ENCODE measurements at regions not wholly inside any gene's neighbourhood (a gene's known extent, or its start where the extent isn't known, plus 50 kb on each side); places are given as distances from the start of the nearest gene placed in this dataset.

GRCh38 chr5:127163750-127164149 lies 90.4 kb upstream of the C5orf63 start:
- Histone ChIP-seq H2AFZ (ENCODE audit: low read depth) (no peak overlapping the region), H3K4me3 (ENCODE audit: low read depth in 2 of 2, low read length in 1 of 2) (no peak overlapping the region), H3K4me2 (no peak overlapping the region), H3K4me1 (ENCODE audit: control insufficient read depth in 1 of 2, insufficient read depth in 2 of 2, low read depth in 1 of 2, low read length in 1 of 2) (no peaks in the 10 kb centered on the region), H3F3A (replicated peaks; ENCODE audit: insufficient read depth) (no peaks in the 10 kb centered on the region), H3K79me2 (ENCODE audit: insufficient read depth) (no peaks in the 10 kb centered on the region), H3K27ac (ENCODE audit: low read depth in 2 of 2, low read length in 1 of 2) (no peak overlapping the region), H3K9ac (no peak overlapping the region), H3K9me2 (no peaks in the 10 kb centered on the region), H3K36me3 (replicated peaks in 1 of 2; ENCODE audit: control insufficient read depth in 1 of 2, insufficient read depth in 2 of 2, low read length in 1 of 2) (no peaks in the 10 kb centered on the region), H4K20me1 (ENCODE audit: insufficient read depth) (no peaks in the 10 kb centered on the region), H3K27me3 (ENCODE audit: insufficient read depth) (no peaks in the 10 kb centered on the region), H3K9me3 (no peaks in the 10 kb centered on the region)
- POLR2A ChIA-PET, result no interaction called here
- no peak for TF ChIP-seq GATA2 (CRISPR knock-in tag; IDR thresholded peaks at IDR 0.05)
- TF ChIP-seq GABPA (IDR thresholded peaks at IDR 0.05; ENCODE audit: low read depth), result no peak
- no peak for TF ChIP-seq RCOR1 (IDR thresholded peaks at IDR 0.05; ENCODE audit: low read length)
- no peak for TF ChIP-seq MEF2A (IDR thresholded peaks at IDR 0.05; ENCODE audit: borderline replicate concordance, low read depth)
- no peak for TF ChIP-seq YY1 (IDR thresholded peaks at IDR 0.05; ENCODE audit: low read depth)
- TF ChIP-seq NRF1 (IDR thresholded peaks at IDR 0.05; ENCODE audit: low read depth, low read length), result no peak
- no peak for TF ChIP-seq JUND (IDR thresholded peaks at IDR 0.05)
- no peak for TF ChIP-seq TAF1 (IDR thresholded peaks at IDR 0.05; ENCODE audit: borderline replicate concordance, low read depth, low read length)
- no peak for TF ChIP-seq TCF12 (IDR thresholded peaks at IDR 0.05)
- TF ChIP-seq RXRA (IDR thresholded peaks at IDR 0.05; ENCODE audit: borderline replicate concordance, low read depth), result no peak
- no peak for TF ChIP-seq TEAD4 (IDR thresholded peaks at IDR 0.05; ENCODE audit: borderline replicate concordance, insufficient read depth)
- TF ChIP-seq USF2 (IDR thresholded peaks at IDR 0.05; ENCODE audit: borderline replicate concordance, low read depth, low read length), result no peak
- TF ChIP-seq ZBTB33 (IDR thresholded peaks at IDR 0.05; ENCODE audit: borderline replicate concordance, low read depth), result no peak
- no peak for TF ChIP-seq USF1 (IDR thresholded peaks at IDR 0.05; ENCODE audit: borderline replicate concordance, low read depth)
- TF ChIP-seq CHD2 (IDR thresholded peaks at IDR 0.05; ENCODE audit: low read length, partially characterized antibody), result no peak
- TF ChIP-seq NFIC (IDR thresholded peaks at IDR 0.05; ENCODE audit: borderline replicate concordance), result no peak
- no peak for TF ChIP-seq RFX5 (IDR thresholded peaks at IDR 0.05; ENCODE audit: low read length)
- no peak for DNase-seq
- CTCF ChIA-PET, result no interaction called here

Measured in SK-N-SH (cell line).